Hepatocyte (in vitro differentiated cells): ENCODE measurements at regions not wholly inside any gene's neighbourhood (a gene's known extent, or its start where the extent isn't known, plus 50 kb on each side); places are given as distances from the start of the nearest gene placed in this dataset.

Experiments
- DNase-seq: peaks from one replicate; pipeline ENCODE4 v3.0.0-alpha.2; 2016; ENCODE audit warnings: low spot score
- H2AFZ ChIP-seq: fragments of 200-600 bp; sonication (generic); 2 replicates; pipeline ENCODE4 v1.6.0; 2016; ENCODE audit warnings: antibody characterized with exemption, mild to moderate bottlenecking
- H3K27ac ChIP-seq: fragments of 200-600 bp; sonication (generic); 2 replicates; pipeline ENCODE4 v1.5.1; 2016; ENCODE audit warnings: mild to moderate bottlenecking
- H3K27me3 ChIP-seq: fragments of 200-600 bp; sonication (generic); 2 replicates; pipeline ENCODE4 v1.6.1; 2016
- H3K36me3 ChIP-seq: fragments of 200-600 bp; sonication (generic); replicated peaks from 2 replicates; pipeline ENCODE4 v1.5.1; 2016; ENCODE audit warnings: low read depth; ENCODE audit not compliant: insufficient read depth
- H3K4me1 ChIP-seq: fragments of 200-600 bp; sonication (generic); 2 replicates; pipeline ENCODE4 v1.5.1; 2016; ENCODE audit warnings: mild to moderate bottlenecking, moderate library complexity; ENCODE audit not compliant: insufficient read depth
- H3K4me2 ChIP-seq: fragments of 200-600 bp; sonication (generic); 2 replicates; pipeline ENCODE4 v1.6.0; 2016
- H3K4me3 ChIP-seq: fragments of 200-600 bp; sonication (generic); 2 replicates; pipeline ENCODE4 v1.5.1; 2016; ENCODE audit warnings: mild to moderate bottlenecking
- H3K79me2 ChIP-seq: fragments of 200-600 bp; sonication (generic); 2 replicates; pipeline ENCODE4 v1.6.0; 2017; ENCODE audit warnings: mild to moderate bottlenecking
- H3K9me2 ChIP-seq: fragments of 200-600 bp; sonication (generic); replicated peaks from 2 replicates; pipeline ENCODE4 v1.6.0; 2017; ENCODE audit warnings: mild to moderate bottlenecking; ENCODE audit not compliant: insufficient read depth
- H3K9me3 ChIP-seq: fragments of 200-600 bp; sonication (generic); 2 replicates; pipeline ENCODE4 v1.5.1; 2016; ENCODE audit warnings: low read depth, mild to moderate bottlenecking
- H4K20me1 ChIP-seq: fragments of 200-600 bp; sonication (generic); 2 replicates; pipeline ENCODE4 v1.6.0; 2016; ENCODE audit warnings: mild to moderate bottlenecking; ENCODE audit not compliant: insufficient read depth, poor library complexity, severe bottlenecking
- EZH2 ChIP-seq: fragments of 200-600 bp; sonication (generic); IDR thresholded peaks from 2 replicates; pipeline ENCODE4 v1.6.1; 2016; ENCODE audit warnings: antibody characterized with exemption, mild to moderate bottlenecking, borderline replicate concordance
- EZH2phosphoT487 ChIP-seq: fragments of 200-600 bp; sonication (generic); IDR thresholded peaks from one replicate; pipeline ENCODE4 v1.6.1; 2018; ENCODE audit warnings: antibody characterized with exemption, mild to moderate bottlenecking, low read depth, moderate library complexity; ENCODE audit not compliant: unreplicated experiment, severe bottlenecking
- WGBS: methylation state at CpG from one replicate; pipeline ENCODE4 v1.1.6; 2016; ENCODE audit warnings: low lambda C conversion rate; ENCODE audit errors: missing lambda C conversion rate; 5-methylcytosine and 5-hydroxymethylcytosine counted together
- TF ChIP-seq, protein P1 (sequence below): fragments of 200-600 bp; sonication (generic); IDR thresholded peaks from 2 replicates; pipeline ENCODE4 v1.5.1; 2016; ENCODE audit warnings: antibody characterized with exemption, mild to moderate bottlenecking; ENCODE audit not compliant: poor library complexity

DNA sequence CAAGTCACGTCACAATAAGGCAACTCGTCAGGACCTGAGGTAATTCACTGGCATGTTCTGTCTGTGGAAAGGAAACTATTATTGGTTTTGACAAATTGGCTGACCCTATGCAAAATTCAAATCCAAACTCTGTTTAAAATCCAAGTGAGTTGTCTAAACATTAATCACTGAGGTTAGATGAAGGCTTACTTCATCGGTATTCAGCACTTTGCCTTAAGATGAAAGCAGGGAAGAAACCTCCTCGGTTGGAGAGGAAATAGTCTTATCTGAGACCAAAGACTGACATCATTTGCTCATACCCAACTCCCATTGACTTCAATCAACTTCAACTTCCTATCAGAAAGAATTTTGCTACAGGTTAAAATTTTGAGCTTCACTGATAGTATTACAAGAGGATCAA, 355.1 kb upstream of the MBL2 start:
- Histone ChIP-seq H3K79me2 (no peaks in the 10 kb centered on the region), H3K27ac (no peak overlapping the region), H3K9me3 (no peaks in the 10 kb centered on the region), H3K27me3 (no peaks in the 10 kb centered on the region), H3K4me2 (no peak overlapping the region), H3K9me2 (no peaks in the 10 kb centered on the region), H3K4me3 (no peak overlapping the region), H4K20me1 (no peaks in the 10 kb centered on the region), H2AFZ (no peak overlapping the region), H3K36me3 (no peaks in the 10 kb centered on the region), H3K4me1 (no peaks in the 10 kb centered on the region)
- TF ChIP-seq EZH2, result no peak
- no peak for TF ChIP-seq EZH2phosphoT487
- TF ChIP-seq, protein P1, sequence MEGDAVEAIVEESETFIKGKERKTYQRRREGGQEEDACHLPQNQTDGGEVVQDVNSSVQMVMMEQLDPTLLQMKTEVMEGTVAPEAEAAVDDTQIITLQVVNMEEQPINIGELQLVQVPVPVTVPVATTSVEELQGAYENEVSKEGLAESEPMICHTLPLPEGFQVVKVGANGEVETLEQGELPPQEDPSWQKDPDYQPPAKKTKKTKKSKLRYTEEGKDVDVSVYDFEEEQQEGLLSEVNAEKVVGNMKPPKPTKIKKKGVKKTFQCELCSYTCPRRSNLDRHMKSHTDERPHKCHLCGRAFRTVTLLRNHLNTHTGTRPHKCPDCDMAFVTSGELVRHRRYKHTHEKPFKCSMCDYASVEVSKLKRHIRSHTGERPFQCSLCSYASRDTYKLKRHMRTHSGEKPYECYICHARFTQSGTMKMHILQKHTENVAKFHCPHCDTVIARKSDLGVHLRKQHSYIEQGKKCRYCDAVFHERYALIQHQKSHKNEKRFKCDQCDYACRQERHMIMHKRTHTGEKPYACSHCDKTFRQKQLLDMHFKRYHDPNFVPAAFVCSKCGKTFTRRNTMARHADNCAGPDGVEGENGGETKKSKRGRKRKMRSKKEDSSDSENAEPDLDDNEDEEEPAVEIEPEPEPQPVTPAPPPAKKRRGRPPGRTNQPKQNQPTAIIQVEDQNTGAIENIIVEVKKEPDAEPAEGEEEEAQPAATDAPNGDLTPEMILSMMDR, result no peak
- WGBS, result 87% methylated on average over 4 of the region's 4 CpGs
- no peak for DNase-seq

DNA sequence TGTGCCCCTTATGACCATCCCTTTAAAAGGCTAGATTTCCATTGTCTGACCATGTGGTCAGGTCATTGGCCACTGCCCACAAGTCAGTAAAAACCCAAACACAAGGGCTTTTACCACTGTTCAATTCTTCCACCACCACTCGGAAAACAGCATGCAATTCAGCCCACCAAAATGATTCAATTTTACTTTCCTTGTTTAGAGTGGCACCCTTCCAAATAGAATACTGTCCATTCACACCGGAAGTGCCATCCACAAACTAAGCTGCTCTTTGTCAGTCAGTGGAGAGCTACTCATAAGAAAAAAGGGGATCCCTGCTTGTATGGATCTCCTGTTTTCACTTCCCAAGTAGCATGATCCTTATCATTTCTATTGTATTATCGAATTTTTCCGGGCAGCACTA, 350.7 kb upstream of the MBL2 start:
- H4K20me1 ChIP-seq, result no peaks in the 10 kb centered on the region
- H3K36me3 ChIP-seq, result no peaks in the 10 kb centered on the region
- DNase-seq, result no peak
- H3K9me3 ChIP-seq, result no peaks in the 10 kb centered on the region
- no peak overlapping the region for H3K27ac ChIP-seq
- H3K4me1 ChIP-seq, result no peaks in the 10 kb centered on the region
- H2AFZ ChIP-seq, result no peak overlapping the region
- H3K9me2 ChIP-seq, result no peaks in the 10 kb centered on the region
- H3K4me3 ChIP-seq, result no peak overlapping the region
- no peak overlapping the region for H3K4me2 ChIP-seq
- no peak for TF ChIP-seq EZH2phosphoT487
- WGBS, result 72% methylated on average over 4 of the region's 4 CpGs
- H3K27me3 ChIP-seq, result no peaks in the 10 kb centered on the region
- no peaks in the 10 kb centered on the region for H3K79me2 ChIP-seq

DNA sequence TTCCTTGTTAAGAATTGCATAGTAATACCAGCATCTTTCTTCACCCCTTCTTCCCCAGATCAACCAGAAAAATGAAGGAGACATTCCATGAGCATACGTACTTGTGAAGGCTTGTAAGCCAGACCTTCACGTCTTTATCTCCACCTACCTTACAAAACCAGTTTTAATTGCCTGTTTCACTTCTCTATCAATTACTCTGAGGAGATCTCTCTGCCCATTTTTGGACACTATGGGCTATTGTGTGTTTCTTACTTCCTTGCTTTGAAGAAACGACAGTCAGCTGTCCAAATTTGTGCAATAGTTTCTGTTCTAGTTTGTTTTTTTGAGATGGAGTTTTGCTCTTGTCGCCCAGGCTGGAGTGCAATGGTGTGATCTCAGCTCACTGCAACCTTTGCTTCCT, 349.7 kb upstream of the MBL2 start:
- Histone ChIP-seq H3K9me2 (no peaks in the 10 kb centered on the region), H3K9me3 (no peaks in the 10 kb centered on the region), H4K20me1 (no peaks in the 10 kb centered on the region), H3K27me3 (no peaks in the 10 kb centered on the region), H3K4me2 (no peak overlapping the region), H3K4me1 (no peaks in the 10 kb centered on the region), H3K79me2 (no peaks in the 10 kb centered on the region), H3K27ac (no peak overlapping the region), H3K4me3 (no peak overlapping the region), H2AFZ (no peak overlapping the region), H3K36me3 (no peaks in the 10 kb centered on the region)
- 89% methylated on average over 4 of the region's 4 CpGs for WGBS
- no peak for DNase-seq
- TF ChIP-seq, protein P1, result no peak
- TF ChIP-seq EZH2phosphoT487, result no peak

DNA sequence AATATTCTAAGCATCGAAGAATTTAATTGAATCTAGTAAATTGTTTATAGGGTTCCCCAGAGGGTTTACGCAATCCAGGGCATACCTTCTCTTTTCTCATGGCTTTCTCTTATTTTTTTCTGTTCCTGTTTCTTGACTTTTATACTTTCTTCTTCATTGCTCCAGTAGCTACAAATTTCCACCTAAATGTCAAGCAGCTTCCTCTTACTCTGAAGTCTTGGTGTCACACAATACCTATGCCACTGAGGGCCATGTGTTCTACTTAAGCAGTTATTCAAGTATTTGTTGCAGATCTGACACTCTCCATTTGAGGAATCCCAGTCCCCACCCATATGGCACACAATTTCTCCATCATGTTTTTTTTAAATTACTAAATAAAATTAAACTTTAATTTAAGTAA, 343.1 kb upstream of the MBL2 start:
- no peaks in the 10 kb centered on the region for H3K9me2 ChIP-seq
- WGBS, result 82% methylated on average over 2 of the region's 2 CpGs
- no peaks in the 10 kb centered on the region for H3K4me1 ChIP-seq
- no peak overlapping the region for H3K4me2 ChIP-seq
- DNase-seq, result no peak
- no peaks in the 10 kb centered on the region for H3K27me3 ChIP-seq
- H3K27ac ChIP-seq, result no peak overlapping the region
- no peaks in the 10 kb centered on the region for H3K36me3 ChIP-seq
- H3K9me3 ChIP-seq, result no peaks in the 10 kb centered on the region
- no peak overlapping the region for H3K4me3 ChIP-seq
- no peaks in the 10 kb centered on the region for H3K79me2 ChIP-seq
- no peak overlapping the region for H2AFZ ChIP-seq
- TF ChIP-seq EZH2 (no peak), EZH2phosphoT487 (no peak)
- TF ChIP-seq, protein P1, result no peak
- no peaks in the 10 kb centered on the region for H4K20me1 ChIP-seq
